ENCODE measurements at regions not wholly inside any gene's neighbourhood (a gene's known extent, or its start where the extent isn't known, plus 50 kb on each side); places are given as distances from the start of the nearest gene placed in this dataset.
A peak's percentile ranks its signal among the peaks of the same experiment; 100 is the strongest.
"Not testable (repeated sequence)": the region's sequence is repeated elsewhere in the genome, so short reads cannot be mapped to it uniquely, and the experiment has no call there.

GRCh38 chr4:1589098-1589497, 95.0 kb downstream of the FAM53A start:
- DNase-seq (ENCODE audit: low read depth, low spot score) = no peak
- in situ Hi-C loops (cut with HindIII; ENCODE audit: low sequenced_read_pairs) = no loop called here
- TF ChIP-seq, protein P1, sequence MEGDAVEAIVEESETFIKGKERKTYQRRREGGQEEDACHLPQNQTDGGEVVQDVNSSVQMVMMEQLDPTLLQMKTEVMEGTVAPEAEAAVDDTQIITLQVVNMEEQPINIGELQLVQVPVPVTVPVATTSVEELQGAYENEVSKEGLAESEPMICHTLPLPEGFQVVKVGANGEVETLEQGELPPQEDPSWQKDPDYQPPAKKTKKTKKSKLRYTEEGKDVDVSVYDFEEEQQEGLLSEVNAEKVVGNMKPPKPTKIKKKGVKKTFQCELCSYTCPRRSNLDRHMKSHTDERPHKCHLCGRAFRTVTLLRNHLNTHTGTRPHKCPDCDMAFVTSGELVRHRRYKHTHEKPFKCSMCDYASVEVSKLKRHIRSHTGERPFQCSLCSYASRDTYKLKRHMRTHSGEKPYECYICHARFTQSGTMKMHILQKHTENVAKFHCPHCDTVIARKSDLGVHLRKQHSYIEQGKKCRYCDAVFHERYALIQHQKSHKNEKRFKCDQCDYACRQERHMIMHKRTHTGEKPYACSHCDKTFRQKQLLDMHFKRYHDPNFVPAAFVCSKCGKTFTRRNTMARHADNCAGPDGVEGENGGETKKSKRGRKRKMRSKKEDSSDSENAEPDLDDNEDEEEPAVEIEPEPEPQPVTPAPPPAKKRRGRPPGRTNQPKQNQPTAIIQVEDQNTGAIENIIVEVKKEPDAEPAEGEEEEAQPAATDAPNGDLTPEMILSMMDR (IDR thresholded peaks at IDR 0.05; ENCODE audit: low read depth, low read length) = no peak
- H3K4me3 ChIP-seq (ENCODE audit: low read depth, low read length) = no peak overlapping the region

- H3K4me3 ChIP-seq (ENCODE audit: low read depth, low read length) = no peak overlapping the region
- in situ Hi-C loops (cut with HindIII; ENCODE audit: low sequenced_read_pairs) = no loop called here
- DNase-seq (ENCODE audit: low read depth, low spot score) = no peak
- TF ChIP-seq, protein P1 (IDR thresholded peaks at IDR 0.05; ENCODE audit: low read depth, low read length) = no peak
Observed at GRCh38 chr4:1588306-1588705, 95.8 kb downstream of the FAM53A start.

GRCh38 chr4:1584498-1584897, 99.6 kb downstream of the FAM53A start:
- H3K4me3 ChIP-seq (ENCODE audit: low read depth, low read length) = no peak overlapping the region
- in situ Hi-C loops (cut with HindIII; ENCODE audit: low sequenced_read_pairs) = no loop called here

DNA sequence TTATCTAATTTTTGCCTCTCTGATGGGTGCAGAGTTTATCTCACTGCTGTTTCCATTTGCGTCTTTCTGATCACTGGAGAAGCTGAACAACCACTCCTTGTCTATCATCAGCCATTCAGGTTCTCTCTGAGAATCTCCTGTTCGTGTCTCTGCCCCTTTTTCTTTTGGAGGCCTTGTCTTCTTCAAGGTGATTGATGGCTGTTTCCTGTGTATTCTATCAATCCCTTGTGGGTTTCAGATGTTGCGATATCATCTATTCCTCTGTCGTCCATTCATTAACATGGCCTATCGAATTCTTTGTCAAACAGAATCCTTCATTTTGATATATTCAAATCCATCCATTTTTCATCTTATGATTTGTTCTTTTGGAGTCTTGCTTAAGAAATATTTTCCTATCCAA, 100.3 kb downstream of the FAM53A start:
- TF ChIP-seq, protein P1 (IDR thresholded peaks at IDR 0.05; ENCODE audit: low read depth, low read length) = no peak
- H3K4me3 ChIP-seq (ENCODE audit: low read depth, low read length) = no peak overlapping the region
- in situ Hi-C loops (cut with HindIII; ENCODE audit: low sequenced_read_pairs) = no loop called here
- DNase-seq (ENCODE audit: low read depth, low spot score) = no peak

More at GRCh38 chr4:1584498-1584897, 99.6 kb downstream of the FAM53A start:
- TF ChIP-seq, protein P1 (IDR thresholded peaks at IDR 0.05; ENCODE audit: low read depth, low read length) = no peak
- DNase-seq (ENCODE audit: low read depth, low spot score) = no peak

DNA sequence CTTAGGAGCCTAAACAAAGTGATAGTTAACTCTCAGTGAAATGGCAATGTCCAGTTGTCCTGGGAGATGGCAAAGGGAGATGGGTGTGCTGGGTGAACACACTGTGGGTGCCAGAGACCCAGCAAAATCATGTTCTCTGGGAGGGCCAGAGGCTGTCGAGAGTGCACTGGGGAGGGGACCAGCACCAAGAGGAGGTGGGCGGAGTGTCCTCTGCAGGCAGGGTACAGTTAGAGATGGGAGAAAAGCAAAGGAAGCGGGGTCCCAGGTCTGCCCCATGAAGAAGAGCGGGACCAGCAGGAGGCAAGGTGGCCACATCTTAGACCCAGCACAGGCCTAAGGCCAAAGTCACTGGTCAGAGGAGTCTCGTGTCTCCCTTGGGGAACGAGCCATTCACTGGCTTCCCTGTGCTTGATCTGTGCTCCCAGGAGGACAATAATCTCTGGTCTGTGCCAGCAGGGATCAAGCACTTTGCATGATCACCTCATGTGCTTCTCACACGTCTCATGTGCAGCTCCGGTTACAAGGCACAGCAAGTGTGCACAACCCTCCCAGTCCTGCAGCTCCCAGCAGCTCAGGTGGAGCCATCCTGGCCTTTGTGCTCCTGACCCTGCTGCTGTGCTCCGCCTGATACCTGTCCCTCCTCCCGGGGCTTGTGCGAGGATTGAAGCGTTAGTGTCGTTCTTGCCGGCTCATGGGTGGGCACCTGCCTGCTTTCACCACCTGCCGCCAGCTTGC, 100.9 kb downstream of the FAM53A start:
- no peak for DNase-seq (ENCODE audit: low read depth, low spot score)
- in situ Hi-C loops (cut with HindIII; ENCODE audit: low sequenced_read_pairs) = no loop called here
- H3K4me3 ChIP-seq (ENCODE audit: low read depth, low read length) = no peak overlapping the region
- TF ChIP-seq, protein P1 (IDR thresholded peaks at IDR 0.05; ENCODE audit: low read depth, low read length) = no peak

GRCh38 chr4:1582227-1582626, 101.9 kb downstream of the FAM53A start:
- TF ChIP-seq, protein P1 (IDR thresholded peaks at IDR 0.05; ENCODE audit: low read depth, low read length) = no peak
- DNase-seq (ENCODE audit: low read depth, low spot score) = no peak
- in situ Hi-C loops (cut with HindIII; ENCODE audit: low sequenced_read_pairs) = no loop called here
- H3K4me3 ChIP-seq (ENCODE audit: low read depth, low read length) = no peak overlapping the region

- H3K4me3 ChIP-seq (ENCODE audit: low read depth, low read length); in situ Hi-C loops (cut with HindIII; ENCODE audit: low sequenced_read_pairs): not testable (repeated sequence)
- peak; percentile 85 for DNase-seq (ENCODE audit: low read depth, low spot score)
Observed at GRCh38 chr4:1581164-1581894, 102.8 kb downstream of the FAM53A start.

DNA sequence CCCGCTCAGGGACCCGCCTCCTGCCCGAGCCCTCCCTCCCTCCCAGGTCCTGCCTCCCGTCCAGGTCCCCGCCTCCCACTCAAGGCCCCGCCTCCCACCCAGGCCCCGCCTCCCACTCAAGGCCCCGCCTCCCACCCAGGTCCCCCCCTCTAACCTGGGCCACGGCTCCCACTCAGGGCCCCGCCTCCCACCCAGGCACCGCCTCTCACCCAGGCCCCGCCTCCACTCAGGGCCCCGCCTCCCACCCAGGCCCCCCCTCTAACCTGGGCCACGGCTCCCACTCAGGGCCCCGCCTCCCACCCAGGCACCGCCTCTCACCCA, 103.5 kb downstream of the FAM53A start:
- H3K4me3 ChIP-seq (ENCODE audit: low read depth, low read length); in situ Hi-C loops (cut with HindIII; ENCODE audit: low sequenced_read_pairs); DNase-seq (ENCODE audit: low read depth, low spot score): not testable (repeated sequence)

Data from astrocyte of the spinal cord (primary cell).